ENCODE measurements at regions not wholly inside any gene's neighbourhood (a gene's known extent, or its start where the extent isn't known, plus 50 kb on each side); places are given as distances from the start of the nearest gene placed in this dataset.

DNA sequence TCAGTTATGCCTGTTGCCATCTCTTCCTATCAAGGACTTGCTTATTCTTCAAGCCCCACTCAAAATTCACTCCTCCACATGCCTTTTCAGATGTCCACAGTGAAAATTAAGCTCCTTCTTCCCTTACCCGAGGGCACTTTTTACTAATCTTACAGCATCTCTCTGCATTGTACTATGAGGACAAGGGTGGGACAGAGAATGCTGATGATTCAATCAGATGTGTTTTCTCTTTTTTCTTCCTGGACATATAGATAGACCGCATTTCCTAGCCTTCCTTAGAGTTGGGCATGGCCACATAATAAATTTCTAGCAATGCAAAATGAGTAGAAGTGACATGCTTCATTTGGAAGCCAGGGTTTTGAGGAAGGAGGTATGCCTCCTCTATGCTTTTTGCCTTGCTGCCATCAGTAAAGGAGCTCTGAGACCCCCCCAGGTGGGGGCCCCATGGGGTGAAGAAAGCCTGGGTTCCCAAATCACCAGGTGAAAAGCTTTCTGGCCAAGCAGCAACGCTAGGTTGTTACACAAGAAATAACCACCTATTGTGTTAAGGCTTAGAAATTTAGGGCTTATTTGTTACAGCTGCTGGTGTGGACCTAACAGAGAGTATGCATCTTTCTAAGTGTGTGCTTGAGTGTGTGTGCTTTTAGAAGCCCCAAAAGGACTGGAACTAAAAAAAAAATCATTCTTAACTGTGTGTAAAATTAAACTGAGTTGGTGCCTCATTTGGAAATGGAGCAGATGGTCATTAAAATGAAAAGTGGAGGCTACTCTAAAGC, 424.5 kb downstream of the STK39 start:
- TF ChIP-seq POLR2A (IDR thresholded peaks at IDR 0.05) (no peak), EP300 (IDR thresholded peaks at IDR 0.05) (no peak)
- TF ChIP-seq, protein P1, sequence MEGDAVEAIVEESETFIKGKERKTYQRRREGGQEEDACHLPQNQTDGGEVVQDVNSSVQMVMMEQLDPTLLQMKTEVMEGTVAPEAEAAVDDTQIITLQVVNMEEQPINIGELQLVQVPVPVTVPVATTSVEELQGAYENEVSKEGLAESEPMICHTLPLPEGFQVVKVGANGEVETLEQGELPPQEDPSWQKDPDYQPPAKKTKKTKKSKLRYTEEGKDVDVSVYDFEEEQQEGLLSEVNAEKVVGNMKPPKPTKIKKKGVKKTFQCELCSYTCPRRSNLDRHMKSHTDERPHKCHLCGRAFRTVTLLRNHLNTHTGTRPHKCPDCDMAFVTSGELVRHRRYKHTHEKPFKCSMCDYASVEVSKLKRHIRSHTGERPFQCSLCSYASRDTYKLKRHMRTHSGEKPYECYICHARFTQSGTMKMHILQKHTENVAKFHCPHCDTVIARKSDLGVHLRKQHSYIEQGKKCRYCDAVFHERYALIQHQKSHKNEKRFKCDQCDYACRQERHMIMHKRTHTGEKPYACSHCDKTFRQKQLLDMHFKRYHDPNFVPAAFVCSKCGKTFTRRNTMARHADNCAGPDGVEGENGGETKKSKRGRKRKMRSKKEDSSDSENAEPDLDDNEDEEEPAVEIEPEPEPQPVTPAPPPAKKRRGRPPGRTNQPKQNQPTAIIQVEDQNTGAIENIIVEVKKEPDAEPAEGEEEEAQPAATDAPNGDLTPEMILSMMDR (IDR thresholded peaks at IDR 0.05) = no peak
